HCEC 1CT (cell line): ENCODE measurements at regions not wholly inside any gene's neighbourhood (a gene's known extent, or its start where the extent isn't known, plus 50 kb on each side); places are given as distances from the start of the nearest gene placed in this dataset.
"Not testable (repeated sequence)": the region's sequence is repeated elsewhere in the genome, so short reads cannot be mapped to it uniquely, and the experiment has no call there.

Experiments
- DNase-seq: peaks from one replicate; pipeline ENCODE4 v3.0.0-alpha.2; 2017

DNA sequence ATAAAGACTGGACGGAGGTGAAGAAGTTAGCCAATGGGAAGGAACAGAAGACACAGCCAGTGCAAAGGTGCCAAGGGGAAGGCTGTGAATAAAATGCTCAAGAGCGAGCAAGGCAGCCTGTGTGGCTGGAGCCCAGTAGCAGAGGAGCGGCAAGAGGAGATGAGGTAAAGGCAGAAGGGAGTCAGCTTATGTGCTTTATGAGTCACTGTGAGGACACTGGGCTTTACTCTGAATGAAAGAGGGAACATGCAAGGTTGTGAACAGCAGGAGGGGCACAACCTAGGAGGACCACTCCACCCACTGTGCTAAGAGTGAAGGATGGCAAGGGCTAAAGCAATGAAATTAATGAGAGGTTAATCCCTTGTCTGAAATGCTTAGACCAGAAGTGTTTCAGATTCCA is 129.0 kb upstream of the ODAD2 start:
- no peak for DNase-seq

DNA sequence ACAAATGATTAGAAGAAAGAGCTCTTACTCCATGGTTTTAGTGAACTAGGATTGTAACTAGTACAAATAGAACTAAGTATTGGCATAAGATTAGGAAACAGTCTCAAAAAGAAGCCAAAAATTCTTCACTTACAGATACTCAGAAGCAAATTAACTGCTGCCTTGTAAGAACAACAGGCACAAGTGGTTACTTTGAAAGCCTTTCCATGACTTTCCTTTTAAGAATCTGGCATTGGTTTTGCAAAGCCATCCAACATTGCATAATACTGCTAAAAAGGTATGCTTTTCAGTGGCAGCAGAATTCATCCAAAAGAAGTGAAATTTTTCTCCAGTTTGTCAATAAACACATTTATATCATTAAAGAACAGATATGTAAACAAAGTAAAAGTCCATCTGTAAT is 126.8 kb upstream of the ODAD2 start:
- DNase-seq = peak; percentile 34

DNA sequence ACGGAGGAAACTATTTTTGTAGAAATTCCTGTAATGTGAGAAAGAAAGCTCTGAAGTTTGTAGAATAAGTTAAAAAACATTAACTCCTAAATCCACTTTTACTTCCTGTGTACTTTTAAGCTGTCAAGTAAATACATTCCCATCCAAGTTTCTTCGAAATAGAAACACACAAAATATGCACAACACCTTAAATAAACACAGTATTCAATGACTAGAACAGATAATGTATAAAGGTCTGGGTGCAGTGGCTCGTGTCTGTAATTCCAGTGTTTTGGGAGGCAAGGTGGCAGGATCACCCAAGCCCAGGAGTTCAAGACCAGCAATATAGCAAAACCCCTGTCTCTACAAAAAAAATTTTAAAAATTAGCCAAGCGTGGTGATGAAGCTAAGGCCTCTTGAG is 121.9 kb upstream of the ODAD2 start:
- no peak for DNase-seq

DNA sequence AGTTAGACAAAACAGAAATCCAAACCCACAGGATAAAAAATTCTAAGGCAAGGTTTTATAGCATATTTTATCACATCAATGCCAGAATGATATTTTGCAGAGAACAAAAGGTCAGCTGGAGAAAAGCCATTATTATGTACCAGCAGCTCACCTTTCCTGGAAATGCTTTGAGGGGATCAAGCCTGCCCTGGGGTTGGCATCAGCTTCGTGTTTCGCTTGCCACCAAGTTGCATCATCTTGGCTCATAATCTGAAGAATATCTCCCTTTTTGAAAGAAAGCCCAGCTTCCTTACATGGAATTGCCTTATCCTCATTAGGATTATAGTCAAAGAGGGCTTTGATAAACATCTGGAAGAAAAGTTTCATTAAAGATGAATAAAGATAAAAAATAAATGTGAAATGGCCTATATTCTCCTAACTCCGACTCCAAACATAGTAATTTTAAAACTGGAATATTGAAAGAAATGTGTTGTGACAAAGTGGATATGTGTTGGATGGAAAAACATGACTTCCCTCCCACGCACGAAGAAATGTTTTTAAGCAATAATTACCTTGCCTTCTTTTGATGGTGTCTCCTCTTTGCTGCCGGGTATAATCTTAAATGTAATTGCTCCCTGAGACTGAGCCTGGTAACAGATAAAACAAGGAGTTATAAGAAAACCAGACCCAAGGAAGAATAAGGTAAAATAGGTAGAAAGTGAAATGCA is 121.3 kb upstream of the ODAD2 start:
- no peak for DNase-seq

DNA sequence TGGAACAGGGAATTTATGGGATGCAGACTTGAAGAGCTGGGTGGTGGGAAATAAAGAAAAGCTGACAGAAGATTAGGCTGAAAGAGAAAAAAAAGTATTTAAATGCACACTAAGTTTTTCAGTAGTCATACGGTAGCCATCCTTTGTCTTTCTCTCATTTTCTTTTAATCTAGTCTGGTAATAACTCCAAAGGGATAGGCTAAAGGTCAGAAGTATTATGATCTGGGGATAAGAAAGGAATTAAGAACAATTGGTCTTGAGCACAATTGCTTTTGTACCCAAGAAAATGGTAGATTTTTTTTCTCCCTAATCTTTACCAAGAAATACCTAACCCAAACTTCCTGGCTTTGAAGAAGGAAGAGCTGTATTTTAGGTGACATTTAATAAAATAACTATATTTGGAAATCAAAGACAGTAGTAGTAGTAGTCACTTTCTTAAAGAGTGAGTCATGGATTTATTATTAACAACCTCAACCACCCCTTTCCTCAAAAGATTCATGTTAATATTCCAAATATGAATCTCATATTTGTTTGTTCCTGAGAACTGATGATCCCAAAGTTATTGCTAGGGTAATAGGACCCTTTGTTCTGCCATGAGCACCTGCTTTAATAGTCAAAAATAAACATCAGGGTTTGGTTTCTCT is 120.2 kb upstream of the ODAD2 start:
- DNase-seq = peak; percentile 6

DNA sequence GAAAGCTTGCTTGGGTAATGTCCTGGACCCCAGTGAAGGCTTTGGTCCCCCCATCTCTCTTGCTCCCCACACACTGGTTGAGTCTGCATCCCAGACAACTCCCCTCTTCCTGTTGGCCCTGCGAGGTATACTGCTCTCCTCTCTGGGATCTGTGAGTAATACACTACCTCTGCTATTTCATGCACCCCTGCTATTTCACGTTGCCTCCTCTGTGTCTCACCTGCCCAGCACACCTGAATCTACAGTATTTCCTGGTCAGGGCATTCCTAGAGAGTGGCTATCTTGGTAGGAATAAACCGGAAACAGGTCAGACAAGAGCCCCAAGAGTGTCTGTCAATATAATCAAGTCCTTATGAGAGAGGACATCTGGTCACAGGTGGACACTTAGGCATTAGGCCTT is 114.3 kb upstream of the ODAD2 start:
- DNase-seq = no peak

DNA sequence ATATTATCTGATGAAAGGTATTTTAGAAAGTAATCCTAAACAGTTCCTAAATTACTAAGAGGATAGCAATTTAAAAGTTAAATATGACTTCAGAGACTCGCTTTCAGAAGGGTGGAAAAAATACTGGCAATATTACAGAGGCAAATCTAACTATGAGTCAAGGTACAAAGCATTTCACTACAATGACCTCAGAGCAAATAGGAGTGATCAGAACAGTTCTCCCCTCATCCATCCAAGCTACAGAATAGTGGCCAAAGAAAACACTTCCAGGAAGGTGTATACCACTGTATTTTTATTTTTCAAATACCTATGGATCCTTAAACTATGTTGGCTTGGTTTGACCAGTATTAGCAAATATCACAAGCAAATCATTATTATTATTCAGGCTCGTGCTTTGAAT is 112.8 kb upstream of the ODAD2 start:
- peak; percentile 18 for DNase-seq

DNA sequence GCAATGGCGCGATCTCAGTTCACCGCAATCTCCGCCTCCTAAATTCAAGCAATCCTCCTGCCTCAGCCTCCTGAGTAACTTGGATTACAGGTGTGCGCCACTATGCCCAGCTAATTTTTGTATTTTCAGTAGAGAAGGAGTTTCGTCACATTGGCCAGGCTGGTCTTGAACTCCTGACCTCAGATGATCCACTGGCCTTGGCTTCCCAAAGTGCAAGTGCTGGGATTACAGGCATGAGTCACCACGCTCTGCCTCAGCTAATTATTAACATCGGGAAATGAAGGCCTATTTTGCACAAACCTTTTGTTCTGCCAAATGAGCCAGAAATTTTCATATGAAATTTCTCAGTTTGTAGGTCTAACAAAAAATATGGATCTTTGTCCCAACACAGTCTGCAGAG is 106.7 kb upstream of the ODAD2 start:
- DNase-seq = no peak

DNA sequence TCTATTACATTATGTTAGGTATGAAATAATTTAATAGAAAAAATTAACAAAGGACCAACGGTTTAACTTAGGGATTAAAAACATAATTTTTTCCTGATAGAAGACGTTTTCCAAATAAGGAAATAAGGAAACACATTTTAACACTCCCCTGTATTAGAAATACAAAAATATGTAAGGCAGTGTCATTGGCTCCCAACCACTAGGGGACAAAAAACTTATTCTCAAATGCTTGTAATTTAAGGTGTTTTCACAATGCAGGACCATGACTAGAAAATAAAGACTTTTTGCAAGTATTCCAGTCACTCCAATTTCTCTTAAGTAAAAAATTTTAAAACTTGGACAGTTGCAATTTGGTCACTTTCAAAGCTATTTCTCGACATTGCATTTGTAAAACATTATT is 98.8 kb upstream of the ODAD2 start:
- no peak for DNase-seq

DNA sequence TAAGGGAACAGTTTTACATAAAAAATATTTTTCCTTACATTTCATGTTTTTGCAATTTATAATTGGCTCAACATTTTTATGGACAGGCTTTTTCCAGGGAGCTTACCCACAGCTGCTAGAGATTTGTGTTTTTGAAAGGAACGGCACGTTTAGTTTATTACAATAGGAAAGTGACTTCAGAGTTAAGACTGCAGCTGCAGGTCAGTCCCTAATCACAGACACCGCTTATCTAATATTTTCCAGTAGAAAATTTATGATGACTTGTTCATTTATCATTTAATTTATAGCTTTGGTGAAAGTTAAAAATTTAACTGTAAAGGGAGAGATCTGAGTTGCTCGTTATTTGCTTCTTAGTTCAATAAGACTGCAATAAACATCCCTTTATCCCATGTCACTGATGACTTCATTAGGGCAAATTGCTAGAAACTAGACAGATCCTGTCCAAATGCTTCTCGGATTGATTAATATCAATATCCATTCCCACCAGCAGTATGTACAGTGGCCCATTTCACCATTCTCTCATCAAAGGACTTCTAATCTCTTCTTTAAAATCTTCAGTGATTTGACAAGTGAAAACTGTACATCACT is 97.0 kb upstream of the ODAD2 start:
- DNase-seq = no peak

DNA sequence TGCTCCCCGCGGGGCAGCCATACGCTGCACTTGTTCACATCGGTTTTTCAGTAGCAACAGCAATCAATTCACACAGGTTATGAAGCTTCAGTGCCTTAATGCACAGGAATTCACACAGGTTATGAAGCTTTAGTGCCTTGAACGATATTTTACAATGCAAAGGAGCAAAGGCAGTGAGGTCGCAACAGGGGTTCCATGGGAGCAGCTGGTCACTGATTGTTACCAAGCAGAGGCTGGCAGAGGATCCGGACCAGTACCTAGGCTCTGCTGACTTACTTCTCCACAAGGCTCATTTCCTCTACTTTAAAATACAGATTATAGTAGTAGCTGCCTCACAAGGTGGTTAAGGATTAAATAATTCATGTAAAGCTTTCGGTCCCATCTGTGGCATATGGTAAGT is 95.2 kb upstream of the ODAD2 start:
- no peak for DNase-seq

DNA sequence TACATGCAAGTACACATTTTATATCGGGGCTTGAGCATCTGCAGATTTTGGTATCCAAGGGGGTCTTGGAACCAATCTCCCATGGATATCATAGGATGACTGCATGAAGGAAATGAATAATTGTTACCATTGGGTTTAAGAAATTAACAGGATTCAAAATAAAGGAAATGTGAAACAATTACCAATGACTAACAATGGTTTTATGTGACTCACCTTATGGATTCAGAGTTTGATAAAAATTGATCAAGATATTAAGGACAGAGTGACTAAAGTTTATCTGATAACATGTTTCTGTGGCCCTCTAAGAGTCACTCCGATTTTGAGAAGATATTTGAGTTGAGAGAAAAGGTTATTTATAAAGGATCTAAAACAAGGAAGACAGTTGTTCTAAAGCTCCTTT is 93.0 kb upstream of the ODAD2 start:
- DNase-seq = no peak

DNA sequence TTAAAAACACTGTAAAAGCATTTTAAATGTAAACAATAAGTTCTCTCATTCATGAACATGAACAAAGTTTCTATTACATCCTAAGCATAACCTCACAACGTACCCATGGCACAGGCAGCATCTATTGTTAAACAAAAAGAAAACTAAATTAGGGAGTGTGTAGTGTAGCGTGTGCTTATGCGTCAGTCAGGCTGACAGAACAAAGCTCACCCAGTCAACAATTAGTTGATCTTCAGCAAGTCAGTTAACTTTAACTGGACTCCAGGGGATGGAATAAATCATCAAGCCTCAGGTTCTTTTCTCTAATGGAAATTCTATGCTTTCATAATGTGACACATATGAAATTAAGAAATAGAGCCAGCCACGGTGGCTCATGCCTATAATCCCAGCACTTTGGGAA is 91.6 kb upstream of the ODAD2 start:
- no peak for DNase-seq

DNA sequence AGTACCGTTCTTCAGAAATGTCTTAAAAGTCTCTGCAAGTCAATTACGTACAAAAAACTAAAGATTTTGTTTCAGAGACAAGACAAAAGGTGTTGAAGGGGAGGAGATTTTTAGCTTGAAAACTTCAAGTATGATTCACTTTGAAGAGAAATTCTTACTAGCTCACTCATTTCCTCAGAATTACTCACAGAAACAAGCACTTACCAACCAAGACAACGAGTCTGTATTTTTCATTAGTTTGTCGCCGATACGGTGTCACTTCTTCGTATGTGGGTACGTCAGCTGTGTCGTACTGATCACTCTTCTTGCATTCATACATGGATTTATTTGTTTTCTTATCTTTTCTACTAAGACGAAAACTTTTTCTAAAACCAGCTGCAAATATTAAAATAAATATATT is 90.6 kb upstream of the ODAD2 start:
- DNase-seq = peak; percentile 53

DNA sequence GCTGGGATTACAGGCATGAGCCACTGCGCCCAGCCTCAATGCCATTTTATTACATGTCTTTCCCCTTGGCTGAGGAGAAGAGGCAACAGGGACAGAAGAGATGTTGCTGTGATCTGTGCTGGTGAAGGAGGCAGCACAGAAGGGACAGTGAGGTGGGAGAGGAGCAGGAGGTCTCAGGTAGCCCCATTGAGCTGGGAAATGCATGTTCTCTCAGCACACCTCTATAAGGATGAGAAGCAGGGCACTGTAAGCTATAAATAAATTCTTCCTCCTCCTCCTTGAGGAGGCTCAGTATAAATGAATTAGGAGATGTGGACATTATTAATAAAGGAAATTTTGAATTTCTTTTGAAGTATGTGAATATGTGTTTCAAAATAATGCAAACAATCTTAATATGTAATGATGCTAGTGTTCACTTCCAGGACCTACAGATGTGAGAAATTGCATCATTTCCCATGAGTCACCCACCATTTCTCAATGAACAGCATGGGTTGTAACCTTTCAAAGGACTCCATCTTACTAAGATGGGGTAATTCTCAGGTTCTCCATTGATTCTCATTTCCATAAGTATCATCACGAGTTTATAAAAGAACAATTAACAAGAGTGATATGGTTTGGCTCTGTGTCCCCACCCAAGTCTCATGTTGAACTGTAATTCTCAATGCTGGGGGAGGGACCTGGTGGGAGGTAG is 88.9 kb upstream of the ODAD2 start:
- DNase-seq = peak; percentile 73

DNA sequence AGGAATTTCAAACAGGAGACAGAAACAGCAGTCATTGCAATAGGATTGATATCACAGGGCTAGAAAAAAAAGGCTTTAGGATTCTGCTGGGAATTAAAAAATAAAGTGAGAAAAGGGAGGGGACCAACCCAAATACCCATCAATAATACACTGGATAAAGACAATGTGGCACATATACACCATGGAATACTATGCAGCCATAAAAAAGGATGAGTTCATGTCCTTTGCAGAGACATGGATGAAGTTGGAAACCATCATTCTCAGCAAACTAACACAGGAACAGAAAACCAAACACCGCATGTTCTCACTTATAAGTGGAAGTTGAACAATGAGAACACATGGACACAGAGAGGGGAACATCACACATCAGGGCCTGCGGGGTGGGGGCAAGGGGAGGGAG is 86.9 kb upstream of the ODAD2 start:
- not testable (repeated sequence) for DNase-seq

DNA sequence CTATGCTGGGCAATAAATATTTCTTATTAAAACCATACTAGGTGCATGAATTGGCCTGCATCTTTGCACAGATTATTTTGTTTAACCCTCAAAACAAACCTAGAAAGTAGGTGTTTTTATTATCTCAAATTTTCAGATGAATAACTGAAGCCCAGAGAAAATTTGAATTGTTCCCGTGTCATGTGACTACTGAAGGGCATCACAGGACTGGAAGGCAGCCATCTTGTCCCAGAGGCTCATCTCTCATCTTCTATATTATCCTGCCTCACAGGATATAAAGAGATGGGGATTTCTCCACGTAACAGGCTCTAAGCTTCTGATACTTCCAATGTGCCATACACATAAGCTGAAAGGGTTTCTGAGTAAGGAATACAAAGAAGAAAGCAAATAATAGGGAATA is 84.0 kb upstream of the ODAD2 start:
- no peak for DNase-seq

DNA sequence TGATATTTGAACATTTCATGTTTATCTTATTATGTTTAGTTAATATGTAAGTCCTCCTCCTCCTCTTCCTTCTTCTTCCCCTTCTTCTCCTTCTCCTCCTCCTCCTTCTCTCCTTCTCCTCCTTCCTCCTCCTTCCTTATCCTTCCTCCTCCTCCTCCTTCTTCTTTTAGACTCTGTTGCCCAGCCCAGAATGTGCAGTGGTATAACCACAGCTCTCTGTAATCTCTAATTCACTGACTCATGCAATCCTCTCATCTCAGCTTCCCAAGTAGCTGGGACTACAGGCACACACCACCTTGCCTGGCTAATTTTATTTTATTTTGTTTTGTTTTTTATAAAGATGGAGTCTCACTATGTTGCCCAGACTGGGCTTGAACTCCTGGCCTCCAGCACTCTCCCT is 83.4 kb upstream of the ODAD2 start:
- DNase-seq = no peak

DNA sequence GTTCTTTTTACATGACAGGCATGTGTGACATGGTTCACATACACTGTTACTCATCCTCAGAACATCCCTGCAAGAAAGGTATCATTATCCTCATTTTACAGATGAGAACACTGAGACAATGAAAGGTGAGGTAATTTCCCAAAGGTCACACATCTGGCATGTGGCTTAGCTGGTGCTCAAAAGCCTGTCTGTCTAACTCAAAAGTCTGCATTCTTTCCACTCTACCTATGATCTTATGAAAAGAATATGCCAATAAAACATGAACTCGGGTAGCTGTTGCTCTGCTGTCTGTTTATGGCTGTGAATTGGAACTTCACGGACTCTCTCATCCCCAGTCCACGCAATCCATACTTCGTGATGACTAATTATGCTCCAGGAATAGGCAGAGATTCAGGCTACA is 79.0 kb upstream of the ODAD2 start:
- peak; percentile 34 for DNase-seq

DNA sequence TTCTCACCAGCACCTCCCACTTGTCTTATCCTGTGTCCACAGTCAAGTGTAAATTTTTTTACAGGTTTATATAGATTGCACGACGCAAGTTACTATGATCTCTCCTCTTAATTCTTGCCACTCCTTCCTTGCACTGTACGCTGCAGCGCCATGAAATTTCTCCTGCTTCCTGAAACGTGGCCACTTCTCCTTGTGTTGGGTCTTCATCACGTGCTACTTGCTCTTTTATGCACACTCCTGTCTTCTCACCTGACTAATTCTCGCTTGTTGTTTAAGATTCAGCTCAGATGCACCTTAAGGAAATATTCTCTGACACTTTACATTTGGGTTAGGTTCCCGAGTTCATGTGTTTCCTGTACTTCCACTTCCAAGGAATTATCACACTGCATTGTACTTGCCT is 76.5 kb upstream of the ODAD2 start:
- DNase-seq = no peak

DNA sequence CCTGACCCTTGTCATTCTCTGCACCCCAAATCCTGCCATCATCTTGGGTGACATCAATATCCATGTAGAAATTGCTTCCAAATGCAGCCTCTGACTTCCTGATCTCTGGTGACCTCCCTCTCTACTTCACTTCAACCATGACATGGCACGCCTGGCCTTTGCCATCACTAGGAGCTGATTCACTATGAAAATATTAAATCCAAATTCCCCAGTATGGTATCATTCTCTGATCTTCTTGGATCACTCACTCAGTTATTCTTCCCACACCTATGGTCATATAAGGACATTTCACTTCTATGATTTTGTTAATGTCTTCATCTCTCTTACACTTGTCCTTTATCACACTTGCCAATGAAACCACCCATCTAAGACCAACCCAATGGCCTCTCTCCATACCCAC is 73.7 kb upstream of the ODAD2 start:
- DNase-seq = peak; percentile 56

DNA sequence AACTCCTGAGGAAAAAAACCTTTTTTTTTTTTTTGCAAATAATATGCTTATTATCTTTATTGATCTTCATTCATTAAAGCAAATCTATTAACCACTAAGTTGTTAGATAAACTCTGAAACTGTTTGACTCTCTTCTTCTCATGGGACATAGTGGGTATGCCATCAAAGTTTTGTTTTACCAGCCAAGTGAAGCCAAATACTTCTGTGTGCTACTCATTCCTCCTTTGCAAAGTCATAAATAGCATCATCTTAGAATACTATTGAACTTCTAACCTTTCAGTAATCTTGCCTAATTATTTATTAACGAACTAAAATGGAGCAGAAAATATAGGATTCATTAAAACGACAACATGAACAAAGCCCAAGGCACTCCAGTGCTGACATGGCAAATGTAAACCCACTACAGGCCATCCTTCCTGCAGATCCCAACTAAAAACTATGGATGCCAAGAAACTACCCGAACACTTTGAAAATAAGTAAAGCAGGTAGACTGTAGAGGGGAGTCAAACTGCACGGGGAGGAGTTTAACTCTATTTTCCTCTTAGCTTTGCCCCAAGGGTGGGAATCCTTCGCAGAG is 61.2 kb upstream of the ODAD2 start:
- no peak for DNase-seq

DNA sequence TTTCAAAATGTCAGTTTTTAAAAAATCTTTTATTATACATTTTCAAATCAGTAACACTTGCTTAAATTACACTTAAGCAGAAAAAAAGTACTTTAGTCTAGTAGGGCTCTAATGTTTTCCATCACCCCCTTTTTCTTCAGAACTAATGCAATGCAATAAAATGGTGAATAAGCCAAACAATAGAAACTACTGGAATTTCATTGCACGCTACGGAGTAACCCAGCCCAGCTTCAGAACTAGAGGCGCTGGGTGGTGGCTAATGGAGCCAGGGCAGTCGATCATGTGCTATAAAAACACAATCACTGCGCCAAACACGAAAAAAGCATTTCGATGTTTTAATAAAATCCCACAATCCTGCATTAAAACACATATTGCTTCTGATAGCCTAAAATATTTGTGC is 59.9 kb upstream of the ODAD2 start:
- DNase-seq = no peak
